B cell (primary cell): ENCODE measurements at regions not wholly inside any gene's neighbourhood (a gene's known extent, or its start where the extent isn't known, plus 50 kb on each side); places are given as distances from the start of the nearest gene placed in this dataset.

ENCODE experiments used
- ATAC-seq: fragments of 200-7000 bp; cut with Tn5 transposase; one replicate; pipeline ENCODE4 v1.10.0; 2021; ENCODE audit warnings: low read depth, mild to moderate bottlenecking, moderate number of reproducible peaks, moderate library complexity
- CTCF ChIA-PET: fragments of 350-600 bp; sonication (Branson Sonifier 250); formaldehyde crosslinking; loops from one replicate; lab custom pipeline; 2021; ENCODE audit warnings: antibody characterized with exemption, inconsistent platforms; lab: Charles Lee
- POLR2A ChIA-PET: fragments of 350-600 bp; sonication (Branson Sonifier 250); formaldehyde crosslinking; loops from one replicate; lab custom pipeline; 2021; ENCODE audit warnings: antibody characterized with exemption; lab: Charles Lee
- DNase-seq: peaks from one replicate; pipeline ENCODE4 v3.0.0; 2013
- H2AFZ ChIP-seq: 2 replicates; pipeline ENCODE4 v1.6.1; 2012; ENCODE audit warnings: mild to moderate bottlenecking, low read depth, low read length; ENCODE audit not compliant: insufficient read depth, poor library complexity, severe bottlenecking
- H3K27ac ChIP-seq, 2 donors: 1 replicate in 1 of 2; 2 replicates in 1 of 2; pipeline ENCODE4 v1.5.1; 2012 to 2013; ENCODE audit warnings: low read length in 2 of 2, mild to moderate bottlenecking in 2 of 2, moderate library complexity in 1 of 2
- H3K27me3 ChIP-seq, 4 experiments: fragments of 200-600 bp in 1 of 4; sonication (generic) in 1 of 4; replicated peaks in 1 of 4; 1 replicate in 2 of 4; 2 replicates in 2 of 4; pipeline versions ENCODE4 v1.6.1 to v1.7.0; 2013 to 2016; ENCODE audit warnings: low read length in 3 of 4, mild to moderate bottlenecking in 2 of 4, mixed read lengths in 1 of 4, moderate library complexity in 1 of 4; ENCODE audit not compliant: insufficient read depth in 4 of 4, control insufficient read depth in 3 of 4; ENCODE audit errors: control extremely low read depth in 1 of 4
- H3K36me3 ChIP-seq, 2 experiments: replicated peaks in 1 of 2; 1 replicate in 1 of 2; 2 replicates in 1 of 2; pipeline versions ENCODE4 v1.6.1 to v1.7.1; 2013; ENCODE audit warnings: low read length in 1 of 2; ENCODE audit not compliant: insufficient read depth in 2 of 2, control insufficient read depth in 1 of 2; ENCODE audit errors: control extremely low read depth in 1 of 2, extremely low read depth in 1 of 2
- H3K4me1 ChIP-seq, 2 donors: fragments of 200-600 bp in 1 of 2; sonication (generic) in 1 of 2; 1 replicate in 1 of 2; 2 replicates in 1 of 2; pipeline versions ENCODE4 v1.5.1 to v1.6.1; 2013 to 2017; ENCODE audit warnings: low read length in 2 of 2; ENCODE audit not compliant: control insufficient read depth in 2 of 2, insufficient read depth in 2 of 2
- H3K4me2 ChIP-seq: replicated peaks from 2 replicates; pipeline ENCODE3; 2012; ENCODE audit warnings: mild to moderate bottlenecking, low read depth, low read length; ENCODE audit not compliant: poor library complexity, severe bottlenecking
- H3K4me3 ChIP-seq, 5 experiments: fragments of 200-600 bp in 1 of 5; sonication (generic) in 1 of 5; 1 replicate in 3 of 5; 2 replicates in 2 of 5; pipeline versions ENCODE4 v1.5.1 to v1.7.0; 2011 to 2016; ENCODE audit warnings: low read length in 4 of 5, mild to moderate bottlenecking in 4 of 5, low read depth in 2 of 5, control low read depth in 1 of 5, moderate library complexity in 1 of 5; ENCODE audit not compliant: insufficient read depth in 1 of 5; ENCODE audit errors: control extremely low read depth in 1 of 5, extremely low read depth in 1 of 5
- H3K79me2 ChIP-seq: fragments of 200-600 bp; sonication (generic); one replicate; pipeline ENCODE4 v1.6.0; 2016; ENCODE audit warnings: low read length; ENCODE audit not compliant: control insufficient read depth, insufficient read depth
- H3K9ac ChIP-seq: fragments of 200-600 bp; sonication (generic); 2 replicates; pipeline ENCODE4 v1.6.1; 2017; ENCODE audit warnings: mild to moderate bottlenecking, low read length, moderate library complexity
- H3K9me3 ChIP-seq, 3 donors: one replicate each; pipeline versions ENCODE4 v1.6.1 to v1.7.1; 2013; ENCODE audit warnings: low read length in 2 of 3; ENCODE audit not compliant: control insufficient read depth in 2 of 3, insufficient read depth in 1 of 3; ENCODE audit errors: control extremely low read depth in 1 of 3
- H4K20me1 ChIP-seq: 2 replicates; pipeline ENCODE4 v1.6.0; 2012; ENCODE audit warnings: mild to moderate bottlenecking, low read length; ENCODE audit not compliant: insufficient read depth, control insufficient read depth, poor library complexity, severe bottlenecking
- H3K27ac Mint-ChIP-seq: one replicate; pipeline ENCODE4 v1.8.0; 2021; ENCODE audit warnings: mixed read lengths
- H3K27me3 Mint-ChIP-seq: one replicate; pipeline ENCODE4 v1.8.0; 2021; ENCODE audit warnings: mixed read lengths
- H3K4me1 Mint-ChIP-seq: one replicate; pipeline ENCODE4 v1.8.0; 2021; ENCODE audit warnings: mixed read lengths
- H3K4me3 Mint-ChIP-seq: one replicate; pipeline ENCODE4 v1.8.0; 2021; ENCODE audit warnings: mixed read lengths
- H3K9me3 Mint-ChIP-seq: one replicate; pipeline ENCODE4 v1.8.0; 2022; ENCODE audit warnings: mixed read lengths; ENCODE audit not compliant: insufficient read depth
- EZH2 ChIP-seq: IDR thresholded peaks from 2 replicates; pipeline ENCODE4 v1.6.1; 2012; ENCODE audit warnings: borderline replicate concordance, low read depth, mild to moderate bottlenecking, moderate library complexity, low read length; ENCODE audit not compliant: insufficient read depth, poor library complexity, severe bottlenecking
- WGBS: methylation state at CpG from one replicate; pipeline ENCODE4 v1.1.5; 2013; ENCODE audit warnings: missing lambda C conversion rate; ENCODE audit not compliant: insufficient coverage; 5-methylcytosine and 5-hydroxymethylcytosine counted together
- intact Hi-C: fragments of 100-400 bp; cut with micrococcal nuclease; formaldehyde crosslinking; loops from one replicate; pipeline ENCODE4 v1.10.0; 2022
- TF ChIP-seq, protein P1 (sequence below): fragments of 200-600 bp; IDR thresholded peaks from one replicate; pipeline ENCODE4 v1.8.0; 2022; ENCODE audit warnings: antibody characterized with exemption, mild to moderate bottlenecking

DNA sequence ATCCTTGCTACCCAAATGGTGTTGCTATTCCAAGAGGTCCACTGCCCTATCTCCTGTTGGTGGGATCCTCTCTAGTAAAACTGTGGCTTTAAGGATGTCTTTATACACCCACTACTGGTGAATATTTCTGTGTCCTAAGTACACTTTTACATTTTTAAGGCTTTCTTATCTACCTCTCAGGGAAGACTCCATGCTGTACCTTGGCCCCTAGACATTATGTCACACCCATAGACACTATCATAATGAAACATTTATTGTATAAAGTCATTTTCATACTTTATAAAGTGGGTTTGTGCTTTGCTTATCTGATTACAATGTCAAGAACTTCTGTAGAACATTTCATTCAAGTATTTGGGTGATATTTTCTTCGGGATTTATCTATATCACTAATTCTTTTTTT lies 270.3 kb upstream of the SNX7 start:
- no peaks in the 10 kb centered on the region for H3K27me3 Mint-ChIP-seq
- TF ChIP-seq, protein P1, sequence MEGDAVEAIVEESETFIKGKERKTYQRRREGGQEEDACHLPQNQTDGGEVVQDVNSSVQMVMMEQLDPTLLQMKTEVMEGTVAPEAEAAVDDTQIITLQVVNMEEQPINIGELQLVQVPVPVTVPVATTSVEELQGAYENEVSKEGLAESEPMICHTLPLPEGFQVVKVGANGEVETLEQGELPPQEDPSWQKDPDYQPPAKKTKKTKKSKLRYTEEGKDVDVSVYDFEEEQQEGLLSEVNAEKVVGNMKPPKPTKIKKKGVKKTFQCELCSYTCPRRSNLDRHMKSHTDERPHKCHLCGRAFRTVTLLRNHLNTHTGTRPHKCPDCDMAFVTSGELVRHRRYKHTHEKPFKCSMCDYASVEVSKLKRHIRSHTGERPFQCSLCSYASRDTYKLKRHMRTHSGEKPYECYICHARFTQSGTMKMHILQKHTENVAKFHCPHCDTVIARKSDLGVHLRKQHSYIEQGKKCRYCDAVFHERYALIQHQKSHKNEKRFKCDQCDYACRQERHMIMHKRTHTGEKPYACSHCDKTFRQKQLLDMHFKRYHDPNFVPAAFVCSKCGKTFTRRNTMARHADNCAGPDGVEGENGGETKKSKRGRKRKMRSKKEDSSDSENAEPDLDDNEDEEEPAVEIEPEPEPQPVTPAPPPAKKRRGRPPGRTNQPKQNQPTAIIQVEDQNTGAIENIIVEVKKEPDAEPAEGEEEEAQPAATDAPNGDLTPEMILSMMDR, result no peak
- no peak for TF ChIP-seq EZH2
- Histone ChIP-seq H2AFZ (no peak overlapping the region), H3K9ac (no peak overlapping the region), H3K27me3 (no peaks in the 10 kb centered on the region), H3K9me3 (no peaks in the 10 kb centered on the region), H3K4me3 (no peak overlapping the region), H3K4me2 (no peak overlapping the region), H4K20me1 (no peaks in the 10 kb centered on the region), H3K36me3 (no peaks in the 10 kb centered on the region), H3K27ac (no peak overlapping the region), H3K79me2 (no peaks in the 10 kb centered on the region), H3K4me1 (peaks cover 0 to 3% of the 10 kb centered on the region in 2 donors)
- WGBS, result no CpG with 5 or more reads among the region's 1 CpG
- ATAC-seq (no peak), DNase-seq (no peak)
- no peaks in the 10 kb centered on the region for H3K9me3 Mint-ChIP-seq
- ChIA-PET CTCF (no interaction called here), POLR2A (no interaction called here)
- no peak overlapping the region for H3K27ac Mint-ChIP-seq
- H3K4me3 Mint-ChIP-seq, result no peak overlapping the region
- intact Hi-C loops, result no loop called here
- peaks cover 9% of the 10 kb centered on the region for H3K4me1 Mint-ChIP-seq

DNA sequence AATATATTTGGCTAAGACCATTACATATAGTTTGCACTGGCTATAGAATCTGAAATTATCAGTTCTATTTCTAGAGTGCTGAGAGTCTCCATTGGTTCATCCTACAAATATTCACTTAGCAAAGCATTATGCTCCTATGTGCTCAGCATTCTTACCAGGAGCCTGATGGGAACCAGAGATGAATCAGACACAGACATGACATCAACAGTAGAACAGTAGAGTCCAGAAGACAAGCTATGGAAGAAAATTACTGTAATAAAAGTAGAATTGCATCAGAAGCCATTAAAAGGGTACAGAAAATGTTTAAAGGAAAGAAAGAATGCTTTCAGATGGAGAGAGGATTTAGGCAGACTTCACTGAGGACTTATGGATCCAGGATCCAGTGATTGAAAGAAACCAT lies 271.7 kb upstream of the SNX7 start:
- H3K9me3 Mint-ChIP-seq, result no peaks in the 10 kb centered on the region
- H2AFZ ChIP-seq, result no peak overlapping the region

More for the DNA sequence above, 271.7 kb upstream of the SNX7 start:
- peaks cover 0 to 3% of the 10 kb centered on the region in 2 donors for H3K4me1 ChIP-seq
- Mint-ChIP-seq H3K27me3 (no peaks in the 10 kb centered on the region), H3K4me1 (peaks cover 9% of the 10 kb centered on the region), H3K4me3 (no peak overlapping the region), H3K27ac (no peak overlapping the region)
- DNase-seq (no peak), ATAC-seq (no peak)
- H3K9ac ChIP-seq, result no peak overlapping the region
- H3K36me3 ChIP-seq, result no peaks in the 10 kb centered on the region
- no peak overlapping the region for H3K27ac ChIP-seq
- H3K9me3 ChIP-seq, result no peaks in the 10 kb centered on the region
- no peak overlapping the region for H3K4me2 ChIP-seq
- no peaks in the 10 kb centered on the region for H4K20me1 ChIP-seq
- CTCF ChIA-PET, result no interaction called here
- no peak for TF ChIP-seq EZH2
- TF ChIP-seq, protein P1, result no peak
- POLR2A ChIA-PET, result no interaction called here
- intact Hi-C loops, result no loop called here
- H3K79me2 ChIP-seq, result no peaks in the 10 kb centered on the region
- no peak overlapping the region for H3K4me3 ChIP-seq
- no peaks in the 10 kb centered on the region for H3K27me3 ChIP-seq
